Fibroblast of peridontal ligament (primary cell): ENCODE measurements at regions not wholly inside any gene's neighbourhood (a gene's known extent, or its start where the extent isn't known, plus 50 kb on each side); places are given as distances from the start of the nearest gene placed in this dataset.

ENCODE experiments used
- DNase-seq: peaks from one replicate; pipeline ENCODE4 v3.0.0-alpha.2; 2010; ENCODE audit errors: extremely low read depth

GRCh38 chr2:204268971-204269370 lies 276.3 kb upstream of the PARD3B start:
- DNase-seq: no peak

- no peak for DNase-seq
Measured at GRCh38 chr2:204272089-204272488, 273.2 kb upstream of the PARD3B start.

- no peak for DNase-seq
Measured at GRCh38 chr2:204272610-204273287, 272.5 kb upstream of the PARD3B start.

GRCh38 chr2:204274429-204274828 lies 270.8 kb upstream of the PARD3B start:
- DNase-seq: no peak

GRCh38 chr2:204274991-204275390 lies 270.3 kb upstream of the PARD3B start:
- DNase-seq: no peak

- no peak for DNase-seq
Measured at GRCh38 chr2:204277226-204277625, 268.0 kb upstream of the PARD3B start.

GRCh38 chr2:204278454-204278853 lies 266.8 kb upstream of the PARD3B start:
- no peak for DNase-seq

- no peak for DNase-seq
Measured at GRCh38 chr2:204279819-204280218, 265.5 kb upstream of the PARD3B start.

- DNase-seq: no peak
Measured at GRCh38 chr2:204280262-204280668, 265.0 kb upstream of the PARD3B start.

- DNase-seq: no peak
Measured at GRCh38 chr2:204282081-204282480, 263.2 kb upstream of the PARD3B start.

GRCh38 chr2:204282525-204282924 lies 262.8 kb upstream of the PARD3B start:
- no peak for DNase-seq

GRCh38 chr2:204289066-204289465 lies 256.2 kb upstream of the PARD3B start:
- DNase-seq: no peak

GRCh38 chr2:204292439-204292838 lies 252.8 kb upstream of the PARD3B start:
- DNase-seq: no peak

GRCh38 chr2:204293884-204294747 lies 251.2 kb upstream of the PARD3B start:
- DNase-seq: no peak

- DNase-seq: no peak
Measured at GRCh38 chr2:204298404-204298803, 246.9 kb upstream of the PARD3B start.

- DNase-seq: no peak
Measured at GRCh38 chr2:204299766-204300165, 245.5 kb upstream of the PARD3B start.

GRCh38 chr2:204306667-204307066 lies 238.6 kb upstream of the PARD3B start:
- DNase-seq: no peak

GRCh38 chr2:204312105-204312504 lies 233.2 kb upstream of the PARD3B start:
- no peak for DNase-seq

GRCh38 chr2:204313256-204313655 lies 232.0 kb upstream of the PARD3B start:
- no peak for DNase-seq

GRCh38 chr2:204315236-204315662 lies 230.0 kb upstream of the PARD3B start:
- peak; percentile 8 for DNase-seq

- no peak for DNase-seq
Measured at GRCh38 chr2:204317640-204318039, 227.6 kb upstream of the PARD3B start.

GRCh38 chr2:204321027-204321800 lies 224.1 kb upstream of the PARD3B start:
- DNase-seq: no peak
